ENCODE measurements at regions not wholly inside any gene's neighbourhood (a gene's known extent, or its start where the extent isn't known, plus 50 kb on each side); places are given as distances from the start of the nearest gene placed in this dataset.

DNA sequence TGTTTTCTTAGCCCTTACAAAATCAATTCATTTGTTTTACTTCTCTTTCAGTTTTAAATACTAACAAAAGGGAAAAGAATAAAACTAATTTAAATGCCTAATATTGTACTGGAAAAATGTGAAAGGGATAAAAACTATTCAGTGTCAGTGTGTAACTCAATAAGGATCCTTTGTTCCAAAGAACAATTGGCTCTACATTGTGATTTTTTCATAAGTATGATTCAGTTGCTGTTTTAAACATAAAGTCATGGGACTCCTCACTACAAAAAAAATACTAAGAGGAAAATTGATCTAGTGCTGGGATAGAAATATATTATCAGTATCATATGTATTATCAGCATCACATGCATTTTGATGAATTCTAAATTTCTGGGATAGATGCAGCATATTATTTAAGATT is 199.4 kb upstream of the TRAM1L1 start:
- no peaks in the 10 kb centered on the region for H3K4me1 Mint-ChIP-seq

More for the DNA sequence above, 199.4 kb upstream of the TRAM1L1 start:
- TF ChIP-seq, protein P1, sequence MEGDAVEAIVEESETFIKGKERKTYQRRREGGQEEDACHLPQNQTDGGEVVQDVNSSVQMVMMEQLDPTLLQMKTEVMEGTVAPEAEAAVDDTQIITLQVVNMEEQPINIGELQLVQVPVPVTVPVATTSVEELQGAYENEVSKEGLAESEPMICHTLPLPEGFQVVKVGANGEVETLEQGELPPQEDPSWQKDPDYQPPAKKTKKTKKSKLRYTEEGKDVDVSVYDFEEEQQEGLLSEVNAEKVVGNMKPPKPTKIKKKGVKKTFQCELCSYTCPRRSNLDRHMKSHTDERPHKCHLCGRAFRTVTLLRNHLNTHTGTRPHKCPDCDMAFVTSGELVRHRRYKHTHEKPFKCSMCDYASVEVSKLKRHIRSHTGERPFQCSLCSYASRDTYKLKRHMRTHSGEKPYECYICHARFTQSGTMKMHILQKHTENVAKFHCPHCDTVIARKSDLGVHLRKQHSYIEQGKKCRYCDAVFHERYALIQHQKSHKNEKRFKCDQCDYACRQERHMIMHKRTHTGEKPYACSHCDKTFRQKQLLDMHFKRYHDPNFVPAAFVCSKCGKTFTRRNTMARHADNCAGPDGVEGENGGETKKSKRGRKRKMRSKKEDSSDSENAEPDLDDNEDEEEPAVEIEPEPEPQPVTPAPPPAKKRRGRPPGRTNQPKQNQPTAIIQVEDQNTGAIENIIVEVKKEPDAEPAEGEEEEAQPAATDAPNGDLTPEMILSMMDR (conservative IDR thresholded peaks at IDR 0.05): no peak
- DNase-seq: no peak
- H2BK120ac ChIP-seq (ENCODE audit: low read depth, low read length, poor library complexity, severe bottlenecking): no peak overlapping the region
- no peaks in the 10 kb centered on the region for H3K79me1 ChIP-seq (ENCODE audit: insufficient read depth, low read depth, low read length, poor library complexity, severe bottlenecking)
- Mint-ChIP-seq H3K27ac (no peak overlapping the region), H3K36me3 (ENCODE audit: insufficient read depth in 1 of 3, low read depth in 3 of 3) (no peaks in the 10 kb centered on the region), H3K27me3 (ENCODE audit: low read depth) (no peaks in the 10 kb centered on the region), H3K9me3 (no peaks in the 10 kb centered on the region), H3K4me3 (no peak overlapping the region)
- no peak overlapping the region for H3K18ac ChIP-seq (ENCODE audit: insufficient read length, low read depth, low read length)
- H3K4me1 ChIP-seq (ENCODE audit: insufficient read depth, low read length): no peaks in the 10 kb centered on the region
- H2BK20ac ChIP-seq (ENCODE audit: low read depth, low read length, poor library complexity, severe bottlenecking): no peak overlapping the region
- no peak overlapping the region for H2AK5ac ChIP-seq (ENCODE audit: insufficient read length, low read length)
- H2BK5ac ChIP-seq (ENCODE audit: insufficient read length, low read length): no peak overlapping the region
- H3K4ac ChIP-seq (ENCODE audit: low read depth, low read length): no peak overlapping the region
- no peak overlapping the region for H2AFZ ChIP-seq (ENCODE audit: low read length)
- H3K14ac ChIP-seq (ENCODE audit: insufficient read depth, low read length): no peak overlapping the region
- H3T11ph ChIP-seq (ENCODE audit: low read length): no peak overlapping the region
- no peak overlapping the region for H2BK12ac ChIP-seq (ENCODE audit: insufficient read length, low read depth, low read length)
- H4K5ac ChIP-seq (ENCODE audit: insufficient read length, low read depth, low read length): no peak overlapping the region
- no peaks in the 10 kb centered on the region for H3K79me2 ChIP-seq (ENCODE audit: insufficient read depth, low read length)
- no peaks in the 10 kb centered on the region for H4K20me1 ChIP-seq (ENCODE audit: control insufficient read depth, insufficient read depth, insufficient read length)
- no peaks in the 10 kb centered on the region for H3K27me3 ChIP-seq (ENCODE audit: insufficient read depth, low read length)
- no peak overlapping the region for H4K8ac ChIP-seq (replicated peaks; ENCODE audit: insufficient read length, low read depth, low read length)
- no peak overlapping the region for H3K23ac ChIP-seq (ENCODE audit: insufficient read length, low read depth, low read length)
- no peak overlapping the region for H4K91ac ChIP-seq (ENCODE audit: insufficient read length, low read depth, low read length)
- no peaks in the 10 kb centered on the region for H3K9me3 ChIP-seq (ENCODE audit: control insufficient read depth, low read depth, low read length)
- no peak overlapping the region for H3K4me2 ChIP-seq (ENCODE audit: insufficient read depth, insufficient read length, low read length)
- H2BK15ac ChIP-seq (ENCODE audit: low read depth, low read length): no peak overlapping the region
- H3K56ac ChIP-seq (ENCODE audit: insufficient read length, low read depth, low read length): no peak overlapping the region
- H3K9ac ChIP-seq (ENCODE audit: extremely low read depth, insufficient read length, low read length): no peak overlapping the region
- H3K27ac ChIP-seq (ENCODE audit: insufficient read length, low read depth, low read length): no peak overlapping the region
- H3K23me2 ChIP-seq (ENCODE audit: insufficient read length, low read depth, low read length, poor library complexity, severe bottlenecking): no peaks in the 10 kb centered on the region

Data from H9 (cell line).